Hematopoietic multipotent progenitor cell treated with erythropoietin and hydrocortisone succinate and interleukin-3 and kit ligand, for 15 days (in vitro differentiated cells): ENCODE measurements at regions not wholly inside any gene's neighbourhood (a gene's known extent, or its start where the extent isn't known, plus 50 kb on each side); places are given as distances from the start of the nearest gene placed in this dataset.
"Not testable (repeated sequence)": the region's sequence is repeated elsewhere in the genome, so short reads cannot be mapped to it uniquely, and the experiment has no call there.

Source experiments
- DNase-seq: peaks from one replicate; pipeline ENCODE4 v3.0.0-alpha.2; 2015; ENCODE audit warnings: low spot score

DNA sequence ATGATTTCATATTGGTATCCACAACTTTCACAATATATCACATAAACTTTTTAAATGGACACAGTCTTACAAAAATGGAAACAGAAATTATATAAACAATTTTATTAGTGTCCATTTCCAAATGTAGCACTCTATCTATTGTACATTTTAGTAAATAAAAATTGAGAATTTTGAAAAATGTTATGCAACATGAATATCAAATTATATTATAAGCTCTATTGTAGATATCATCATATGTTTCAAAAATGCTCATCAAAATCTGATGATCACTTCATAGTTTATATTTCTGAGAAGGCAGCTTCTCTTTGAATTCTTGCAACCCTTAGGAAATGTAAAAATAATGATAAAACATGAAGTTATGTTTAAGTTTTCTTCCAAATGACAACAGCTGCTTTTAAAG is 1928.6 kb downstream of the PCDH9 start:
- no peak for DNase-seq

- no peak for DNase-seq
These were observed 1929.9 kb downstream of the PCDH9 start for GRCh38 chr13:65300220-65300619.

- no peak for DNase-seq
These were observed 1936.5 kb downstream of the PCDH9 start for GRCh38 chr13:65293530-65294198.

DNA sequence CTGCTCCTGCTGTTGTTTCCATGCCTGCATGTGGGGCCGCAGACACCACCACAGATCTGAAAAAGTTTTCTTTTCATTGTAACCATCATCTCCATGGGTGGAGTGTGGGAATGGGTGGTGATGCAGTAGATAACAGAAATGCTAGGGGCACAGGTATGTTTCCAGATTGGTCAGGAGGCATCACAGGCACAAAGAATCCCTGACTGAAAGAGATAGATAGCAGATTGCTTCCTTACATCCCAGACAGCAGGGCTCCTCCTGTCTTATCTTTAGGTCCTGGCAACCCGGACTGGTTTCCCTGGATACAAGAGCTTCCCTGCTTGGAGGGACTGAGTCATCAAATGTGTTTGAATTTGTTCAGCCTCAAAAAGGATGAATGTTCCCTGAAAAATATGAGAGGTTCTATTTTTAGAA is 1937.6 kb downstream of the PCDH9 start:
- no peak for DNase-seq

- DNase-seq, result no peak
These were observed 1942.7 kb downstream of the PCDH9 start for GRCh38 chr13:65287405-65287804.

GRCh38 chr13:65275838-65276630 is 1954.1 kb downstream of the PCDH9 start:
- no peak for DNase-seq

DNA sequence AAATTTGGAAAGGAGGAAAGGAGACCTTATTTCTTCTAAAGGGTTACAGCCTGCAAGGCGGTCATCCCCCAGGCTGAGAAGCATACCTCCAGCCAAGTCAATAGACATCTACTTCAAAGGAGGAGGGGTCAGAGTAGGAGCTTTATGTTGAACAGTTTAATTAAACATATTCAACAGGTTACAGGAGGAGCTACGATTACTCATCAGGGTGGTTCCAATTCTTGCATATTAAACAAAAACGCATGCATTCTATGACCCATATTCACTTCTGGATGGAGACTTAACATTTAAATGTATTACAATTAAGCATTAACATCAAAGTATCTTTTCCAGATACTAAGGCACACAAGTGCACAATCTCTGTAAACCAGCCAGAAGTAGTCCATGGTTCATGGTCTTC is 1955.0 kb downstream of the PCDH9 start:
- DNase-seq, result no peak

DNA sequence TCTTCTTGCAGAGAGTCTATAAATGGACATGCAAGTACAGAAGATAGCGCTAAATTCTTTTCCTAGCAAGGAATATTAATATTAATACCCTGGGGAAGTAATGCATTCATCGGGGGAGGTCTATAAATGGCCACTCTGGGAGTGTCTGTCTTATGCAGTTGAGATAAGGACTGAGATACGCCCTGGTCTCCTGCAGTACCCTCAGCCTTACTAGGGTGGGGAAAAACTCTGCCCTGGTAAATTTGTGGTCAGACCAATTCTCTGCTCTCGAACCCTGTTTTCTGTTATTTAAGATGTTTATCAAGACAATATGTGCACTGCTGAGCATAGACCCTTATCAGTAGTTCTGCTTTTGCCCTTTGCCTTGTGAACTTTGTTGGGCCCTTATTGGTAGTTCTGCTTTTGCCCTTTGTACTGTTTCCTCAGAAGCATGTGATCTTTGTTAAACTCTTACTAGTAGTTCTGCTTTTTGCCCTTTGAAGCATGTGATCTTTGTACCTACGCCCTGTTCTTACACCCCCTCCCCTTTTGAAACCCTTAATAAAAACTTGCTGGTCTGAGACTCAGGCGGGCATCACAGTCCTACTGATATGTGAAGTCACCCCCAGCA is 1956.2 kb downstream of the PCDH9 start:
- not testable (repeated sequence) for DNase-seq

GRCh38 chr13:65268009-65268408 is 1962.1 kb downstream of the PCDH9 start:
- DNase-seq, result no peak

GRCh38 chr13:65265988-65266387 is 1964.1 kb downstream of the PCDH9 start:
- no peak for DNase-seq

GRCh38 chr13:65264066-65264465 is 1966.1 kb downstream of the PCDH9 start:
- no peak for DNase-seq

DNA sequence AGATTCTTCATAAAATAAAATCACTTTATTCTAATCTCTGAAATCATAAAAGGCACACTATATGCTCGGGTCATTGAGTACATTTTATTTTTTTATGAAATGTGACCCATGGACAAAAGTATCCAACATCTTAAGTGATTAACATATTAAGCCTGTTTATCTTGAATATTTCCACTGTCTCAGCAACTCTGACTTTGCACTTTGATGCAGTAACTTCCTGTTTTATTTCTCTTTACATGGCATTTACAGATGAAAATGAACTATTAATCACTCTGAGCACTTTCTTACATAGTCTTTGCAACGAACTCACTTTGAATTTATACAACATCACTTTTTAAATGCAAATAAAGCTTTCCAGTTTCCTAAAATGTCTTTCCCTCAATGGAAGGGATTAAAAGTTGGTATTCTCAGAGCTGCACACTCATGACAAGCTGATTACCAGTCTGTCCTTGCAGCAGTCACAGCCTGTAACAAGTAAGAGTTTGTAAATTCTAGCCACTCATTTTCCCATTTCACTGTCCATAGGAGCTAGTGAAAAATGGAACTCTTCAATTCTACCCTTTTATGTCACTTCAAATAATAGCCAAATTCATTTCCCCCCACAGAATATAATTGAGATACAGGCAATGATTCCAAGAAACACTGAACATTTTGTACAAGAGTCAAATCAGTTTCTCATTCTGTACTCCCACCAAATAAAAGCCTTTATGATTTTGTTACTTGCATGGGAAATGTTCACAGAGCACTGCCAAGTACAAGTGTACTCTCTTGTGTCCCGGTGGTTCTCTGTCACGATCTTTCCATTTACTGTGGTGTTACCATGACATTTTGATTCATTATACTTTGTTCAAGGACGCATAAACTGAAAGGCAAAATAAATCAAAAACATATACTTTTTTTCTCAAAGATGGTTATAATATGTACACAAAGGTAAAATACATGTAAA is 1968.9 kb downstream of the PCDH9 start:
- DNase-seq, result no peak

GRCh38 chr13:65240773-65241172 is 1989.4 kb downstream of the PCDH9 start:
- DNase-seq, result no peak

- DNase-seq, result no peak
These were observed 1993.2 kb downstream of the PCDH9 start for GRCh38 chr13:65236841-65237418.

DNA sequence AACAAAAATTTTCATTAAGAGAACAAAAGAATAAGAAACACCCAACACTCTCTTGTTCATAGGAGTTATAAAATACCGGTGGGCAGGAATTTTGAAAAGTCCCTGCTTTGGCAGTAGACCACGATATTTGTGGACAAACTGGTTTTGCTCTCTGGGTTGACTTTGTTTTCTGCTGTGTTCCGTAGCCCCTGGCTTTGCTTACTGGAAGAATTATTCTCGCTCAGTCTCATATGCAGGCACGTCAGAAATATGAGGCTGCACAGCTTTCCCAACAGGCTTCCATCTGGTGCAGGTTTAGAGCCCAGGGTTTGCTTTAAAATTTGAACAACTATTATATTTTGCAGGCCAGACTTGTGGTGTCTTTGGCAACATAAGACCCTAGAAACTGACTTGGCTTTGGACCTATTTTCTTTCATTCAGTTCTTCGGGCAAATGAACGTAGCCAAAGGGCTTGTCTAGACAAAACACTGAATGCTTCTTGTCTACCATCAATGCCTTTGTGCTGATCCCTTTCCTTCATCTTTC is 2012.6 kb downstream of the PCDH9 start:
- DNase-seq, result no peak

DNA sequence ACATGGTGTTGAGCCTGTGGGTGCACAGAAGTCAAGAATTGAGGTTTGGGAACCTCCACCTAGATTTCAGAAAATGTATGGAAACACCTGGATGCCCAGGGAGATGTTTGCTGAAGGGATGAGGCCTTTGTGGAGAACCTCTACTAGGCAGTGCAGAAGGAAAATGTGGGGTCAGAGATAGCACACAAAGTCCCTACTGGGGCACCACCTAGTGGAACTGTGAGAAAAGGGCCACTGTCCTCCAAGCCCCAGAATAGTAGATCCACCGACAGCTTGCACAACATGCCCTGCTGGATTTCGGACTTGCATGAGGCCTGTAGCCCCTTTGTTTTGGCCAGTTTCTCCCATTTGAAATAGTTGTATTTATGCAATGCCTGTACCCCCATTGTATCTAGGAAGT is 2027.3 kb downstream of the PCDH9 start:
- not testable (repeated sequence) for DNase-seq

DNA sequence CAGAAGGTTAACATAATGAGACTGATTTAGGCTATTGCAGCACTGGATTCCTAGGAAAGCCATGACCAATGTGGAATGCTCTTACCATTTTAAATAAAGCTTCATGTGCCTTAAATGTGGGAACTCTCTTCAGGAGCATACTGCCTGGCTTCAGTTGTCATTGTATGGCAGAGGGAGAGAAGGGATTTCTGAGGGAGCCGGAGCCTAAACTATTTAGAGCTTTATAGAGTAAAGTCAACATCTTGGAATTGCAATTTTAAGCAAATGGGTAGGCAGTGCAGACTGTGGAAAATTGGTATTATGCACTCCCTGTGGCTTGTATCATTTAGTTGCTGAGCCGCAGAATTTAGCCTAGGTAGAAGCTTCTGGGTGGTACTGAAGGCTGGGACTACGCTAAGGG is 2041.4 kb downstream of the PCDH9 start:
- DNase-seq, result no peak

GRCh38 chr13:65168026-65168425 is 2062.1 kb downstream of the PCDH9 start:
- no peak for DNase-seq

GRCh38 chr13:65166675-65167074 is 2063.5 kb downstream of the PCDH9 start:
- DNase-seq, result no peak

DNA sequence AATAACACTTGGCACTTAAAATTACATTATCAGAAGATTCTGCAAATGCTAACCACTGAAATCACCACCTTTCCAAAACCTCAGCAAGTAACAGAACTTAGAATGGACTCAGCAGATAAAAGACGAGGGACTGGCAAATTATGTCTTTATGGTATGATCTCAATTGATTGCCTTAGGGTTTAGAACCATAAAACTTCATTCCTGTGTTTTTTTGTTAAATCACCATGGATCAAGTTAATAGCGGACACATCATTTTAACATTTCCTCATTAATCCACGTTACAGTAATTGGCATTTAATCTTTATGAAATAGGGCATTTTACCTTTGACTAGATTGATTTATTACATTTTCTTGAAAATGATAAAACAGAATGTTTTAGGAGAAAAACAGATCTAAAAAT is 2070.3 kb downstream of the PCDH9 start:
- no peak for DNase-seq

GRCh38 chr13:65155861-65156260 is 2074.3 kb downstream of the PCDH9 start:
- no peak for DNase-seq
